CD4-positive, alpha-beta T cell treated with Interleukin-4 for 1 hour (primary cell): ENCODE measurements at regions not wholly inside any gene's neighbourhood (a gene's known extent, or its start where the extent isn't known, plus 50 kb on each side); places are given as distances from the start of the nearest gene placed in this dataset.
"Not testable (repeated sequence)": the region's sequence is repeated elsewhere in the genome, so short reads cannot be mapped to it uniquely, and the experiment has no call there.

ENCODE experiments used
- DNase-seq, 2 donors: peaks; one replicate each; pipeline ENCODE4 v3.0.0-alpha.2; 2020 to 2022

GRCh38 chr5:91875196-91875779 lies 492.2 kb upstream of the ARRDC3 start:
- DNase-seq = no peak

DNA sequence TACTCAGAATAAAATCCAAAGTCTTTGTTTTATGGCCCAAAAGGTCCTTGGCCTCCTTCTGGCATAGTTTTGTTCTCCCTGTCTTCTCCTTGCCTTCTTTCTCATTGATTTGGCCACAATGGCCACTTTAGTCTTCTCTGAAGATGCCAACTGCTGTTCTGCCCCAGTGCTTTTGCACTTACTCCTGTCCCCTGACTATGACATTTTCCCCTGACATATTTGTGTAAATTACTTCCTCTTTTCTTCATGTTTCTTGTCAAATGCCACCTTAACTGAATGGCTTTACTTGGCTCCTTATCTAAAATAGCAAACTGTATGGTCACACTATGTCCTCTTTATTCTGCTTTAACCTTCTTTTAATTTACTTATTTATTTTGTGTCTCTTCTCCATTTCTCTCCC lies 484.7 kb upstream of the ARRDC3 start:
- no peak for DNase-seq

- no peak for DNase-seq
Observed at GRCh38 chr5:91865915-91866314, 482.8 kb upstream of the ARRDC3 start.

DNA sequence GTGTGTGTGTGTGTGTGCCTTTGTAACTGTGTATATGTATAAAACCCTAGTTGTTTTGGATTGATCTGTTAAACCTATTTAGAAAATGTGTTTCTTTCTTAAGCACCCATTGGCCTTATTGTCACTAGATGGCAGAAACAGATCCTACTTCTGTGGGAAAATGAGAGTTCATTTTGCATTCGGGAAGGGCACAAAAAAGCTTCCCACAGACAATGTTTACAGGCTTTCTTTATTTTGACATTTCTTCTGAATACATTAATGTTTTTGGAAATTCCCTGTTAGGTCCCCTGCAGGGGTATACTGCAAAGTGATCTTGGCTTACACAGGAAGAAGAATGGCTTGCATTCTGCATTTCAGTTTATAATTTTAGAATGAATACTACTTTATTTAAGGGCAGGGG lies 481.8 kb upstream of the ARRDC3 start:
- no peak for DNase-seq

- no peak for DNase-seq
Observed at GRCh38 chr5:91851670-91852069, 468.6 kb upstream of the ARRDC3 start.

GRCh38 chr5:91850031-91850430 lies 466.9 kb upstream of the ARRDC3 start:
- DNase-seq = no peak

- no peak for DNase-seq
Observed at GRCh38 chr5:91849069-91849468, 466.0 kb upstream of the ARRDC3 start.

GRCh38 chr5:91848453-91848852 lies 465.3 kb upstream of the ARRDC3 start:
- no peak for DNase-seq

DNA sequence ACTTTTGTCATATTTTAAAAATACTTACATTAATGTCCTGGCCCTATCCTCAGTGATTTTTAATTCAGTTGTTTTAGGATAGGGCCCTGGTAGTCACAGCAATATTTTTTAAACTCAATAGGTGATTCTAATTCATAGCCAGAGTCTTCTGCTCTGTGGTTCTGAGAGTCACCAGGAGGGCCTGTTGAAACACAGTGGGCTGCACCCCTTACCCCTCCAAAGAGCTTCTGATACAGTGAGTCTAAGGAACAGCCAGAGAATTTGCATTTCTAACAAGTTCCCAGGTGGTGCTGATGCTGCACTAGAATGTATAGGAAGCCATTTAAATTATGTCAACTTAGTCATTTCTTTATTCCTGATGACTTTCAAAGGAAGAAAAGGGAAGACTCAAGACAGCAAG lies 458.3 kb upstream of the ARRDC3 start:
- no peak for DNase-seq

DNA sequence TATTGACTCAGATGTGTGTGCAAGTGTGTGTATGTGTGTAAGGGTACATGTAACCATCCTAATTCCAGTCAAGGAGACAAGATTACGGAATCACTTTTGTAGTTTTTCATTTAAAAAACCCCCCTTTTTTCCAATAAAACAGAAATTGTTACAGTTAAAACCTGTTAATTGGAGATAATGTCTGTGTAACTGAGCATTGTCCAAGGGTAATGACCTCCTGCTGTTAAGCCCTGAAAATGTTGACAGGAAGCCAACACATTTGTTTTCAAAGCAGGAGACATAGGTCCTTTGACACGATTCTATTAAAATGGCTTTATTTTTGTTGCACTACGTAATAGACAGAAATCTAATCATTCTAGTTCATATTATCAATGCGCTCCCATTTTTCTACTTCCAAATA lies 457.3 kb upstream of the ARRDC3 start:
- no peak for DNase-seq

DNA sequence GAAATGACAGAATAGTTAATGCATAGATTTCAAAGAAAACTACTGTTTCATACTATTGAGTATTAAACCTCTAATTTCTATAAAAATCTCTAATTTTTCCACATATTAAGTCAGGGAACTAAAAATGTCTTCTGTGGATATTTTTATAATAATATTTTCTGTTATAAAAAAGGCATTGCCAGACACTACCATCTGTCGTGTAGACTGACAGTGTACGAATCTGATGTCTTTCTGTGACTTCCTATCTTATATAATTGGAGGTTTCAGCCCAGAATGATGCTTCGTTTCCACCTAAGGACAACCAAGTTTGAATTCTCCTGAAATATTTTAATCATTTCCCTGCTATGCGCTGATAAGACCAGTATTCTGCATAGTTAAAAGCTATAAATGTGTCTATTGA lies 456.6 kb upstream of the ARRDC3 start:
- DNase-seq = no peak

- DNase-seq = no peak
Observed at GRCh38 chr5:91839233-91839632, 456.1 kb upstream of the ARRDC3 start.

GRCh38 chr5:91830361-91830953 lies 447.3 kb upstream of the ARRDC3 start:
- DNase-seq = no peak

GRCh38 chr5:91825618-91826017 lies 442.5 kb upstream of the ARRDC3 start:
- DNase-seq = no peak

- DNase-seq = no peak
Observed at GRCh38 chr5:91824406-91824805, 441.3 kb upstream of the ARRDC3 start.

DNA sequence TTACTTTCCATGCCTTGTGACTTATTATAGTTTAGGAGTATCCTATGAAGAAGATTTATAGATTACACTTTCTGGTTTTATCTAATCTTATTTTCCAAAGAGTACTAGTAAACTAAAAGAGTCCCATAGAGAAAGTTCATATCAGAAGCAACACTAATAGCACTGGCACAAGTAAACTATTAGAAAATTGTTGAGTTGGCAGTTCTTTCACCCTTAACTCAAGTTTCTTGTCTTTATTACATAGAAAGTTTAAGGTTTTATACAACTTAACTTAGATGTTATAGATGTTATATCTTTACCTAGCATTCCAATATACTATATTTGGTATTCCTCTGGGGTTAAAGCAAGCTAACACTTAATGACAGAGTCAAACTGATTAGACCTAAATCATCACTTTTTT lies 437.8 kb upstream of the ARRDC3 start:
- no peak for DNase-seq

DNA sequence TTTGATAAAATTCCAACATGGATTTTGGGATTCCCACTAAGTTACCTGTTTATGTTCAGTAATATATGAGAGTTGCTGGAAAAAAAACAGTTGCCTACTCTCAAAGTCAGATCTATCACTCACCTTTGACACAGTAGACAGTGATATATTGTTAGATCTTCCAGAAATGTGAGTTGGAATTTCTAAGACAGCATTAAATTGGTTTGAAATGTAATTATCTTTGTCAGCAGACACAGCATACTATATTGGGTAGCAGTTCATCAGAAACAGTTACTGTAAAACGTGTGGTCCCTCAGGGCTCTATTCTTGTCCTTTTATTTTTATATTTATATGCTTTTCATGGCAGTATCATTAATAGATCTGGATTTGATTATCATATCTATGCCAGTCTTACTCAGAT lies 433.6 kb upstream of the ARRDC3 start:
- DNase-seq = no peak

- DNase-seq = no peak
Observed at GRCh38 chr5:91797576-91797975, 414.5 kb upstream of the ARRDC3 start.

DNA sequence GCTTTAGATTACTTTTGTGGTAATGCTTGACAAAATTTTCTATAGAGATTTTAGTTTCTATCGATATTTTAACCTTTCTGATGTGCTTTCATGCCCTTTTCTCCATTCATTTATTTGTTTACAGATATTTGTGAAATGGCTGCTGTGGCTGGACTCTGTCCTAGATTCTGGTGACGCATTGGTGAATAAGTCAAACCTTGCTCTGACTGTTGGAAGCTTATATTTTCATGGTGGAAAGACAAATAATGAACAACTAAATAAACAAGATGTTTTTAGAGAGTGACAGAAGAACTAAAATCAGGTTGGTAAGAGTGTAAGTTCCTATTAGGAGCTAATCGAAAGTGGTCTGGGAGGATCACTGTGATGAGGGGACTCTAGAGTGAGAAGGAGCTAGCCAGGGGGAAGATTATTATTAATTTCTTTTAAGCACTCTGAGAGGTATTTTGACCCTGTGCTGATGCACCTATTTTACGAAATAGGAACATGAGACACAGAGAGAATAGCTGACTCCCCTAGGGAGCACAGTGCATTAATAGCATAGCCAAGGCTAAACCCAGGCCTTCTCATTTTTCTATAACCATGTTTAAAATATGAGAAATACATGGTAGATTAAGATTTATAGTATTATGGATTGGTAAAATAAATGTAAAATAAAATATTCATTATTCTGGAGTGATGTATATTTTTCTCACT lies 411.9 kb upstream of the ARRDC3 start:
- DNase-seq = no peak

- no peak for DNase-seq
Observed at GRCh38 chr5:91794455-91794854, 411.3 kb upstream of the ARRDC3 start.

DNA sequence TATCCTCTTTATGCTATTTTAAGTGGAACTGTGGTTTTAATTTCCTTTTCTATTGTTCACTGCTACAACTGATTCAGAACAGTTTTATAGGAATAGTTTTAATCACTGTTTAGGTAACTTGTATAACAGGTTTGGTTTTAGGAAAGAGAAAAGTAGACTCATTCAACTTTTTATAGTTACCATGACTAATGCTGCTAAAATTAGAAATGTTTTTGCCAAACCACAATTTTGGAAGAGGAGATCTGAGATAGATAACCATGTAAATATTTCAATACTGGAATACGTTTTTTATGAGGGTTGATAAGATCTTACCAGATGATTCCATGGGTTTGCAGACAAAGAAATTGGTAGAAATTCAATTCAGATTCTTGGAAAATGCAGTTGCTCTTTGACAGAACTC lies 404.6 kb upstream of the ARRDC3 start:
- DNase-seq = no peak

DNA sequence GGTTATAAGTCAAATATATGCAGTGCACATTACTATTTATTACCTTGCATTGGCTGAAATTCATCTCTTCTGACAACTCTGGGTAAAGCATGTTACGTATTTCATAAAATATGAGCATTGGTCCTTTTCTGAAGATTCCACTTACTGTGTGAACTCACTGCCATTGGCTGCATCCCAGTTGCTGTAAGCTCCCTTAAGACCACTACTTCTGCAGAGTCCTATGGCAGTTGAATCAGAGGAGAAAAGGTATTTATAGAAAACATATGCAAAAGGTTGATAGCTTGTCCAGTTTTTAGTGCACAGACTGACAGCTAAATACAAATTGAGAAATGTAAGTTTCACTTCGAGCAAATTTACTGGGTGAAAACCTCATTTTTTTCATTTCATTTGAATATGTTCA lies 394.6 kb upstream of the ARRDC3 start:
- no peak for DNase-seq

GRCh38 chr5:91776249-91776648 lies 393.1 kb upstream of the ARRDC3 start:
- no peak for DNase-seq

DNA sequence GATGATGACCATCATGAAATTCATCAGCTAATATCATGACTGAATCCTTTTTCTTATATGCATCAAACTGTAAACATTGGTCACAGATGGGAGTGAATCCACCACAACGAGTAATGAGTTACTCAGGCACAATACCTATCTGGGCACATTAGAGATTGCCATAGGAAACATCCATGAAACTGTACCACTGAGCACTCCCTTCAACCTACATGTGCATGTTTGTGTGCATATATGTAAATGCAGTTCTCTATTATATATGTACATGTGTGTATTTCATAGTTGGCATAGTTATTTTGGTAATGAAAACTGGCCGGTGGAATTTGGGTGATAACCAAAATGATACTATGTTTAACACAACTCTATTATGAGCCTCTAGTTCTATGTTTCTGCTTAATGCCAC lies 387.3 kb upstream of the ARRDC3 start:
- DNase-seq = no peak

DNA sequence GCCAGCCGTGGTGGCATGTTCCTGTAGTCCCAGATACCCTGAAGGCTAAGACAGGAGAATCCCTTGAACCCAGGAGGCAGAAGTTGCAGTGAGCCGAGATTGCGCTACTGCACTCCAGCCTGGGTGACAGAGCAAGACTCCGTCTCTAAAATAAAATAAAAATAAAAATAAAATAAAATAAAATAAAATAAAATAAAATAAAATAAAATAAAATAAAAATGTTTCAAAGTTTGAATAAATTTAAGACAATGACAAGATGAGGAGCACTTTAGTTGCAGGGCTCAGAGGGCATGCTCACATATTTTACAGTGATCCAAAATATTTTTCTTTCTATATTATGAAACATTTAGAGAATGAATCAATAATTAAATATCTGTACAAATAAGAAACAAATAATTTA lies 374.3 kb upstream of the ARRDC3 start:
- not testable (repeated sequence) for DNase-seq
